Activated CD4-positive, alpha-beta memory T cell treated with anti-CD3 and anti-CD28 coated beads for 36 hours (primary cell): ENCODE measurements at regions not wholly inside any gene's neighbourhood (a gene's known extent, or its start where the extent isn't known, plus 50 kb on each side); places are given as distances from the start of the nearest gene placed in this dataset.

Source experiments
- CTCF ChIA-PET: fragments of 350-600 bp; sonication (Branson Sonifier 250); formaldehyde crosslinking; loops from one replicate; lab custom pipeline; 2021; ENCODE audit warnings: antibody characterized with exemption, inconsistent platforms; lab: Charles Lee
- POLR2A ChIA-PET: fragments of 350-600 bp; sonication (Branson Sonifier 250); formaldehyde crosslinking; loops from one replicate; lab custom pipeline; 2021; ENCODE audit warnings: antibody characterized with exemption; lab: Charles Lee
- DNase-seq: peaks from one replicate; pipeline ENCODE4 v3.0.0-alpha.2; 2020
- H3K27ac Mint-ChIP-seq: one replicate; pipeline ENCODE4 v1.8.0; 2021; ENCODE audit warnings: mixed read lengths
- H3K27me3 Mint-ChIP-seq: one replicate; pipeline ENCODE4 v1.8.0; 2021; ENCODE audit warnings: mixed read lengths
- H3K36me3 Mint-ChIP-seq: one replicate; pipeline ENCODE4 v1.8.0; 2021; ENCODE audit warnings: mixed read lengths
- H3K4me1 Mint-ChIP-seq: one replicate; pipeline ENCODE4 v1.8.0; 2021; ENCODE audit warnings: low read depth, mixed read lengths
- H3K4me3 Mint-ChIP-seq: one replicate; pipeline ENCODE4 v1.8.0; 2021; ENCODE audit warnings: mild to moderate bottlenecking, mixed read lengths
- H3K9me3 Mint-ChIP-seq: one replicate; pipeline ENCODE4 v1.8.0; 2021; ENCODE audit warnings: mixed read lengths
- intact Hi-C: fragments of 100-400 bp; cut with micrococcal nuclease; formaldehyde crosslinking; loops from one replicate; pipeline ENCODE4 v1.15.1; 2023

DNA sequence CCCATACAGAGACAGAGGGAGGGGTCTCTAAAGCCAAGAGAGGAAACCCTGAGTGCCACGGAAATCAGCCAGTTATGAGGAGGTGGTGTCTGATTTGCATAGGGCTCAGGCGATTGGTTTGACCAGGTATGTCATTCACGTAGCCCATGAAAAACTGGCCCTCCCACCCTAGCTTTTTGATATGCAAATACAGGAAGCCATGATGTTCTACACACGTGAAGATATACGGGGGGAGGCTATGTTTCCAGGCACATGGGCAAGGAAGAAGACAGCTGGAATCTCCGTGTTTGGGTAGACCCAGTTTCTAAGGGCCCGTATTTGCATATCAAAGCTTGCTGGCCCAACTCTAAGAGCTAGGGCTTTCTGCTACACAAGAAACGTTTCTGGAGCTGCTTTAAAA, 717.8 kb upstream of the SEL1L start:
- POLR2A ChIA-PET: no interaction called here
- Mint-ChIP-seq H3K4me3 (no peak overlapping the region), H3K4me1 (no peaks in the 10 kb centered on the region), H3K27ac (no peak overlapping the region), H3K36me3 (no peaks in the 10 kb centered on the region), H3K27me3 (no peaks in the 10 kb centered on the region), H3K9me3 (peaks cover 16% of the 10 kb centered on the region)
- CTCF ChIA-PET: no interaction called here
- intact Hi-C loops: no loop called here
- no peak for DNase-seq

DNA sequence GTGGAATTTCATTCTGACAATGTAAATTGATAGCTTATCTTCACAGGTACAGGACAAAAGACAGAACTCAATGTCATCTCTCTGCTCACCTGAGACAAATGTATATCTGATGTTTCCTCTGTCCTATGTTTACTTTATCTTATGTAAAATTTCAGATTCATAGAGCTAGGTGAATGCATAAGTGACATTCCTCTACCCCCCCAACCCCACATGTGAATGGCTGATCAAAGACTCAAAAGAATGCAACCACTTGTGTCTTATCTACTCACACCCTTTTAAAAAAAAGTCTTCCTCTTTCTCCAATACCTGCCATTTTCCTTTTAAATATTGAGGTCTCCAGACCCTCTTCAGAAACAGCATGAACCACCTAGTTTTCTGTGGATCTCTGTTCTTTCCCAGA, 736.6 kb upstream of the SEL1L start:
- no peaks in the 10 kb centered on the region for H3K27me3 Mint-ChIP-seq
- H3K36me3 Mint-ChIP-seq: no peaks in the 10 kb centered on the region
- no peaks in the 10 kb centered on the region for H3K4me1 Mint-ChIP-seq
- H3K9me3 Mint-ChIP-seq: peaks cover 21% of the 10 kb centered on the region
- intact Hi-C loops: no loop called here
- ChIA-PET POLR2A (no interaction called here), CTCF (no interaction called here)
- DNase-seq: no peak
- no peak overlapping the region for H3K27ac Mint-ChIP-seq
- H3K4me3 Mint-ChIP-seq: no peak overlapping the region

DNA sequence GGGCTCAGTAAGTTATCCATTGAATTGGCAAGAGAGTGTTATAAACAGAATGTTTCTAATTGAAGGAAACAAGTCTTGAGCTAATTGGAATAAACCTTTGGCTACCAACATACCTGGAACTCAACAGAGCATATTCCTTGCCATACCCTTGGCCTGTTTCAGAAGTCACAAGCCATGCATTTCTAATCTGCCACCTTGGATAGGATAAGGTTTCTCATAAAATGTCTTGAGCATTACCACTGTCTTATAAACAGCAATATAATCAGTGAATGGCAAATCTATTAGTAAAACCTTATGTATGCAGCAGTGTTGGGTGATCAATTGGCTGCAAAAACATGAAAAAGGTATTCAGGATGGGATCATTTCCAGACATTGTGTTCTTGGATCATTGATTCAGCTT, 765.2 kb upstream of the SEL1L start:
- H3K4me1 Mint-ChIP-seq: no peaks in the 10 kb centered on the region
- intact Hi-C loops: no loop called here
- H3K36me3 Mint-ChIP-seq: no peaks in the 10 kb centered on the region
- no peaks in the 10 kb centered on the region for H3K27me3 Mint-ChIP-seq
- no peak for DNase-seq
- no peak overlapping the region for H3K4me3 Mint-ChIP-seq
- peaks cover 15% of the 10 kb centered on the region for H3K9me3 Mint-ChIP-seq
- no peak overlapping the region for H3K27ac Mint-ChIP-seq
- POLR2A ChIA-PET: no interaction called here
- CTCF ChIA-PET: no interaction called here

GRCh38 chr14:82309199-82309598, 775.5 kb upstream of the SEL1L start:
- ChIA-PET CTCF (no interaction called here), POLR2A (no interaction called here)
- no peak for DNase-seq
- Mint-ChIP-seq H3K9me3 (peaks cover 20% of the 10 kb centered on the region), H3K4me3 (no peak overlapping the region), H3K4me1 (no peaks in the 10 kb centered on the region), H3K27me3 (no peaks in the 10 kb centered on the region), H3K36me3 (no peaks in the 10 kb centered on the region), H3K27ac (no peak overlapping the region)
- intact Hi-C loops: no loop called here

GRCh38 chr14:82313889-82314288, 780.2 kb upstream of the SEL1L start:
- Mint-ChIP-seq H3K9me3 (peaks cover 23% of the 10 kb centered on the region), H3K27ac (no peak overlapping the region), H3K4me1 (no peaks in the 10 kb centered on the region), H3K27me3 (no peaks in the 10 kb centered on the region), H3K4me3 (no peak overlapping the region), H3K36me3 (no peaks in the 10 kb centered on the region)
- intact Hi-C loops: no loop called here
- ChIA-PET POLR2A (no interaction called here), CTCF (no interaction called here)
- no peak for DNase-seq

- Mint-ChIP-seq H3K4me1 (no peaks in the 10 kb centered on the region), H3K4me3 (no peak overlapping the region), H3K9me3 (peaks cover 23% of the 10 kb centered on the region), H3K36me3 (peaks cover 1% of the 10 kb centered on the region), H3K27ac (no peak overlapping the region), H3K27me3 (no peaks in the 10 kb centered on the region)
- no peak for DNase-seq
- POLR2A ChIA-PET: no interaction called here
- intact Hi-C loops: no loop called here
- CTCF ChIA-PET: no interaction called here
Observed at GRCh38 chr14:82328442-82328841, 794.8 kb upstream of the SEL1L start.

- Mint-ChIP-seq H3K36me3 (no peaks in the 10 kb centered on the region), H3K9me3 (peaks cover 20% of the 10 kb centered on the region), H3K4me1 (no peaks in the 10 kb centered on the region), H3K27me3 (no peaks in the 10 kb centered on the region), H3K4me3 (no peak overlapping the region), H3K27ac (no peak overlapping the region)
- ChIA-PET CTCF (no interaction called here), POLR2A (no interaction called here)
- no peak for DNase-seq
- intact Hi-C loops: no loop called here
Observed at GRCh38 chr14:82341261-82341810, 807.7 kb upstream of the SEL1L start.

GRCh38 chr14:82342596-82342995, 808.9 kb upstream of the SEL1L start:
- ChIA-PET POLR2A (no interaction called here), CTCF (no interaction called here)
- Mint-ChIP-seq H3K27me3 (no peaks in the 10 kb centered on the region), H3K27ac (no peak overlapping the region), H3K4me1 (no peaks in the 10 kb centered on the region), H3K36me3 (no peaks in the 10 kb centered on the region), H3K4me3 (no peak overlapping the region), H3K9me3 (peaks cover 16% of the 10 kb centered on the region)
- no peak for DNase-seq
- intact Hi-C loops: no loop called here

GRCh38 chr14:82345184-82345583, 811.5 kb upstream of the SEL1L start:
- ChIA-PET CTCF (no interaction called here), POLR2A (no interaction called here)
- no peak for DNase-seq
- Mint-ChIP-seq H3K4me1 (no peaks in the 10 kb centered on the region), H3K27me3 (no peaks in the 10 kb centered on the region), H3K27ac (no peak overlapping the region), H3K4me3 (no peak overlapping the region), H3K36me3 (no peaks in the 10 kb centered on the region), H3K9me3 (peaks cover 8% of the 10 kb centered on the region)
- intact Hi-C loops: no loop called here

GRCh38 chr14:82354126-82354525, 820.5 kb upstream of the SEL1L start:
- ChIA-PET POLR2A (no interaction called here), CTCF (interaction anchor here (0.6 kb wide), 1 partner anchor 574 kb away, joined by 3 read pairs; no protein-coding TSS in a partner anchor)
- Mint-ChIP-seq H3K36me3 (no peaks in the 10 kb centered on the region), H3K4me3 (no peak overlapping the region), H3K27me3 (no peaks in the 10 kb centered on the region), H3K9me3 (peaks cover 13% of the 10 kb centered on the region), H3K27ac (no peak overlapping the region), H3K4me1 (no peaks in the 10 kb centered on the region)
- intact Hi-C loops: no loop called here
- no peak for DNase-seq

DNA sequence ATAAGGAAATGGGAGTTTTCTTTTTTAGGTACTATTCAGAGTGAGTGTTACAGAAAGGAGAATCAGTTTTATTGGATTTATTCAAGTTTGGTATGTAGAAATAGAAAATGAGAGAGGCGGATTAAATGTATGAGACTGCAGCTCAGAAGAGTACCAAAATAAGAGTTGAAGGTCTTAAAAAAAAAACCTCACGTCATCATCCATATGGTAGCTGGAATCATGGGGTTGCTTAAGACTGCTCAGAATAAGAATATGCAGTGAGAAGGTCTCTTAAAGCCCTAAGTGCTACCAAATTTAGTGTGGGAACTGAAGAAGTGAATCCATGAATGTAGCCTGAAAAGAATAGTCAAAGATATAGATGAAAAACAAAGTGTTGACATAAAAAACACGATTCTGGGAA, 825.5 kb upstream of the SEL1L start:
- intact Hi-C loops: no loop called here
- POLR2A ChIA-PET: no interaction called here
- Mint-ChIP-seq H3K36me3 (no peaks in the 10 kb centered on the region), H3K9me3 (peaks cover 13% of the 10 kb centered on the region), H3K27ac (no peak overlapping the region), H3K4me1 (no peaks in the 10 kb centered on the region), H3K27me3 (no peaks in the 10 kb centered on the region), H3K4me3 (no peak overlapping the region)
- CTCF ChIA-PET: no interaction called here
- no peak for DNase-seq

- no peaks in the 10 kb centered on the region for H3K27me3 Mint-ChIP-seq
- intact Hi-C loops: no loop called here
- H3K4me1 Mint-ChIP-seq: no peaks in the 10 kb centered on the region
- POLR2A ChIA-PET: no interaction called here
- peaks cover 15% of the 10 kb centered on the region for H3K9me3 Mint-ChIP-seq
- no peak overlapping the region for H3K4me3 Mint-ChIP-seq
- no peak for DNase-seq
- no peak overlapping the region for H3K27ac Mint-ChIP-seq
- CTCF ChIA-PET: no interaction called here
- no peaks in the 10 kb centered on the region for H3K36me3 Mint-ChIP-seq
Observed at GRCh38 chr14:82362452-82362851, 828.8 kb upstream of the SEL1L start.

- no peaks in the 10 kb centered on the region for H3K36me3 Mint-ChIP-seq
- DNase-seq: no peak
- H3K27ac Mint-ChIP-seq: no peak overlapping the region
- no peak overlapping the region for H3K4me3 Mint-ChIP-seq
- H3K9me3 Mint-ChIP-seq: peaks cover 21% of the 10 kb centered on the region
- no peaks in the 10 kb centered on the region for H3K4me1 Mint-ChIP-seq
- ChIA-PET POLR2A (no interaction called here), CTCF (no interaction called here)
- H3K27me3 Mint-ChIP-seq: no peaks in the 10 kb centered on the region
- intact Hi-C loops: no loop called here
Observed at GRCh38 chr14:82365471-82365870, 831.8 kb upstream of the SEL1L start.
